Cardiac muscle cell (in vitro differentiated cells and primary cell): ENCODE measurements at regions not wholly inside any gene's neighbourhood (a gene's known extent, or its start where the extent isn't known, plus 50 kb on each side); places are given as distances from the start of the nearest gene placed in this dataset.

Experiments used
- DNase-seq, 2 donors: peaks; one replicate each; pipeline versions ENCODE4 v3.0.0 to v3.0.0-alpha.2; 2010 to 2017; ENCODE audit warnings: low read depth in 1 of 2, low spot score in 1 of 2
- H3K27ac ChIP-seq: fragments of 200-600 bp; sonication (generic); 2 replicates; pipeline ENCODE4 v1.5.1; 2016
- H3K27me3 ChIP-seq: fragments of 200-600 bp; sonication (generic); 2 replicates; pipeline ENCODE4 v1.6.0; 2016; ENCODE audit warnings: control low read depth
- H3K36me3 ChIP-seq: fragments of 200-600 bp; sonication (generic); 2 replicates; pipeline ENCODE4 v1.5.1; 2016; ENCODE audit warnings: control low read depth
- H3K4me1 ChIP-seq: fragments of 200-600 bp; sonication (generic); 2 replicates; pipeline ENCODE4 v1.8.1; 2017; ENCODE audit warnings: low read depth, mild to moderate bottlenecking, mixed run types
- H3K4me3 ChIP-seq: fragments of 200-600 bp; sonication (generic); 2 replicates; pipeline ENCODE4 v1.5.1; 2016; ENCODE audit warnings: mild to moderate bottlenecking
- H3K9me3 ChIP-seq: fragments of 200-600 bp; sonication (generic); 2 replicates; pipeline ENCODE4 v1.5.1; 2017; ENCODE audit warnings: low read depth, mild to moderate bottlenecking, control low read depth
- TF ChIP-seq, protein P1 (sequence below): IDR thresholded peaks from 2 replicates; pipeline ENCODE4 v1.5.1; 2012; ENCODE audit warnings: low read depth, mild to moderate bottlenecking, low read length

DNA sequence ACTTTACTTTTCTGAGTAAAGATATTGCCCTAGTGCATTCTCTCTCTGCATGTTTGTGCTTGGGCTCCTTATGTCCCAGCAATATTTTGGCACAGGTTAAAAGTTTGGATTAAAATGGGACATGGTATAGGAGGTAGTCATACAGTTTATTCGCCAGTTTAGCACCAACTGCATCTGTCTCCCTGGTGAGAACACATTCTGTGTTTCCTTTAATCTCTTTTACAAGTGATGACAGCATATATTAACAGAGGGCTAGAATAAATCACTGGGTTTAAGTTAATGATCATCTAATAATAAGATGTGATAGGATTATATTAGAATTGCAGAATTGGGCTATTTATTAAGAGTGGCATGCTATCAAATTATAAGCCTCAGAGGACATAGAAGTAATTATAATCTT lies 550.1 kb downstream of the LRRC70 start:
- no peak overlapping the region for H3K27ac ChIP-seq
- no peaks in the 10 kb centered on the region for H3K36me3 ChIP-seq
- H3K9me3 ChIP-seq: no peaks in the 10 kb centered on the region
- no peaks in the 10 kb centered on the region for H3K4me1 ChIP-seq
- TF ChIP-seq, protein P1, sequence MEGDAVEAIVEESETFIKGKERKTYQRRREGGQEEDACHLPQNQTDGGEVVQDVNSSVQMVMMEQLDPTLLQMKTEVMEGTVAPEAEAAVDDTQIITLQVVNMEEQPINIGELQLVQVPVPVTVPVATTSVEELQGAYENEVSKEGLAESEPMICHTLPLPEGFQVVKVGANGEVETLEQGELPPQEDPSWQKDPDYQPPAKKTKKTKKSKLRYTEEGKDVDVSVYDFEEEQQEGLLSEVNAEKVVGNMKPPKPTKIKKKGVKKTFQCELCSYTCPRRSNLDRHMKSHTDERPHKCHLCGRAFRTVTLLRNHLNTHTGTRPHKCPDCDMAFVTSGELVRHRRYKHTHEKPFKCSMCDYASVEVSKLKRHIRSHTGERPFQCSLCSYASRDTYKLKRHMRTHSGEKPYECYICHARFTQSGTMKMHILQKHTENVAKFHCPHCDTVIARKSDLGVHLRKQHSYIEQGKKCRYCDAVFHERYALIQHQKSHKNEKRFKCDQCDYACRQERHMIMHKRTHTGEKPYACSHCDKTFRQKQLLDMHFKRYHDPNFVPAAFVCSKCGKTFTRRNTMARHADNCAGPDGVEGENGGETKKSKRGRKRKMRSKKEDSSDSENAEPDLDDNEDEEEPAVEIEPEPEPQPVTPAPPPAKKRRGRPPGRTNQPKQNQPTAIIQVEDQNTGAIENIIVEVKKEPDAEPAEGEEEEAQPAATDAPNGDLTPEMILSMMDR: no peak
- no peak overlapping the region for H3K4me3 ChIP-seq
- no peak for DNase-seq
- H3K27me3 ChIP-seq: no peaks in the 10 kb centered on the region

DNA sequence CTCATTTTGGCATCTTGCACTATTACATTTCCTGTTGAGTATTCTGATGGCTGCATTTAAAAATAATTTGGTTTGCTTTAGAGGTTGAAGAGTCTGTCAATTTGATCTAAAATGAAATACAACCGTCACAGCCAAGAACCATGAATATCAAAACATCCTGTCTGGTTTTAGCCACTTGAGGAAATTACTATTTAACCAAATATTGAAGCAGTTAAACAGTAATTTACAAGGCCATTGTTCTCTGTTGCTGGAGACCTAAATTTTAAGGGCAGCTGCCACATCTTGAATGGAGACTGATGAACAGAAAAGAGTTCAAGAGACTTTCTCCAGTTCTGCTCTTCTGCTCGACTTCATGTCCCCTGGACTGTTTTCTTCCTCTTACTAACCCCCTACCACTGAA lies 549.4 kb downstream of the LRRC70 start:
- DNase-seq: no peak
- Histone ChIP-seq H3K36me3 (no peaks in the 10 kb centered on the region), H3K4me3 (no peak overlapping the region), H3K27me3 (no peaks in the 10 kb centered on the region), H3K9me3 (no peaks in the 10 kb centered on the region), H3K4me1 (no peaks in the 10 kb centered on the region), H3K27ac (no peak overlapping the region)
- TF ChIP-seq, protein P1: no peak

- H3K4me1 ChIP-seq: no peaks in the 10 kb centered on the region
- H3K27me3 ChIP-seq: no peaks in the 10 kb centered on the region
- DNase-seq: peak in 1 of 2 donors; percentile 39
- H3K36me3 ChIP-seq: no peaks in the 10 kb centered on the region
- TF ChIP-seq, protein P1: no peak
- no peak overlapping the region for H3K4me3 ChIP-seq
- no peaks in the 10 kb centered on the region for H3K9me3 ChIP-seq
- H3K27ac ChIP-seq: no peak overlapping the region
Measured at GRCh38 chr5:63127054-63127453, 548.4 kb downstream of the LRRC70 start.

- no peak overlapping the region for H3K27ac ChIP-seq
- no peaks in the 10 kb centered on the region for H3K9me3 ChIP-seq
- TF ChIP-seq, protein P1: peak; percentile 74
- H3K4me1 ChIP-seq: no peaks in the 10 kb centered on the region
- H3K4me3 ChIP-seq: no peak overlapping the region
- H3K36me3 ChIP-seq: no peaks in the 10 kb centered on the region
- H3K27me3 ChIP-seq: no peaks in the 10 kb centered on the region
- DNase-seq: peak; percentile 36 to 71
Measured at GRCh38 chr5:63125862-63126261, 547.2 kb downstream of the LRRC70 start.

DNA sequence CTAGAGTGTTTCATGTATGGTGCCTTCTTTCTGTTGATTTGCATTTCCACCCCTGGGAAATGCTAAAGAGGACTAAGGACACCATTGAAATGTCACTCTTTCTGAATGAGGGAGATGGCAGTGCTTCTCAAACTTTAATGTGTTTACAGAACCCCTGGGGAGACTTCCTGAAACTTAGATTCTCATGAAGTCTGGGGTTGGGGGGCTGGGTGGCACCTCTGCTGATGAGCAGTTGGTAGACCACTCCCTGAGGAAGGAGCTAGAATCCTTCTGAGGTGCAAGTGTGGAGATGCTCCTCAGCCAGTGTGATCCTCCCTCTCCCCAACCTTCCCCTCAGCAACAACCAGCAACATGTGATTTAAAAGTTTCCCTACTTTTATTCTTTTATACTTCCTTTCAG lies 546.8 kb downstream of the LRRC70 start:
- H3K27ac ChIP-seq: no peak overlapping the region
- TF ChIP-seq, protein P1: no peak
- DNase-seq: no peak
- no peaks in the 10 kb centered on the region for H3K27me3 ChIP-seq
- H3K4me1 ChIP-seq: no peaks in the 10 kb centered on the region
- H3K4me3 ChIP-seq: no peak overlapping the region
- no peaks in the 10 kb centered on the region for H3K9me3 ChIP-seq
- no peaks in the 10 kb centered on the region for H3K36me3 ChIP-seq

- Histone ChIP-seq H3K4me1 (no peaks in the 10 kb centered on the region), H3K4me3 (no peak overlapping the region), H3K27ac (no peak overlapping the region), H3K9me3 (no peaks in the 10 kb centered on the region), H3K36me3 (no peaks in the 10 kb centered on the region), H3K27me3 (no peaks in the 10 kb centered on the region)
- no peak for DNase-seq
- TF ChIP-seq, protein P1: no peak
Measured at GRCh38 chr5:63124266-63124665, 545.6 kb downstream of the LRRC70 start.
